ENCODE measurements at regions not wholly inside any gene's neighbourhood (a gene's known extent, or its start where the extent isn't known, plus 50 kb on each side); places are given as distances from the start of the nearest gene placed in this dataset.
A peak's percentile ranks its signal among the peaks of the same experiment; 100 is the strongest.
"Not testable (repeated sequence)": the region's sequence is repeated elsewhere in the genome, so short reads cannot be mapped to it uniquely, and the experiment has no call there.

DNA sequence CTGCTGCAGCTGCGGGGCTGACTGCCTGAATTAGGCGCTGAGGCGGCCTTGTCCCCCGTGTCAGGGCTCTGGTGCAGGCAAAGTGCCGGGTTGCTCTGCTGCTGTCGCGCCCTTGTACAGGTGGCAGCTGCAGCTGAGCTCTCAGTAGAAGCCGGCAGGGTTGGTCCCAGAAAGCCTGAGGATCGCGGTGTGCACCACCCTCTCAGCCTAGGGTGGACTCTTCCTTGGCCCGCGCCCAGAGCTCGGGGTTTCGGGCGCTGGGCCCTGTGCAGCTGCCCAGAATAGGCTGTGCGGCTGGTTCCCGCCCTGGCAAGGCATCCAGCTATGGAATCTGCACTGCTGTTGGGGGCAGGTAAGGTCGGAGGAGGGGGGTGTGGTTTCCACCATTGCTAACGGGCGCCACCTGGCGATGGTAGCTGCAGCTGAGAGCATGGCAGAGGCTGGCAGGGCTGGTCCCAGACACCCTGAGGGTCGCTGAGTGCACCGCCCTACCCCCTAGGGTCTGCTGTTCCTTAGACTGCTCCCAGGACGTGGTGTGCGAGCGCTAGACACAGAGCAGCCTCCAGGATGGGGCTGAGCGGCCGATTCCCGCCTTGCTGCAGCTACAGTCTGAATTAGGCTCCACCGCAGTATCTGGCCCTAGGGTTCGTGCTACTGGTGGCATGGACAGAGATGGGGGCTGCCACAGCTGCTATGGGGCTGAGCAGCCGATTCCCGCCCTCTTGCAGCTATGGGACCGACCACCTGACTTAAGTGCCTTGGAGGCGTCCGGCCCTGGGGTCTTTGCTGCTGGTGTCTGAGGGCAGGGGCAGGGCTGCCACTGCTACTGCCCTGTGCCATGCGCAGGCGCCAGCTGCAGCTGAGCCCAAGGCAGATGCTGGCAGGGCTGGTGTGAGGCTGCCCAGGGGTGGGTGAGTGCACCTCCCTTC lies 145.0 kb downstream of the CCDC74A start:
- TF ChIP-seq, protein P1, sequence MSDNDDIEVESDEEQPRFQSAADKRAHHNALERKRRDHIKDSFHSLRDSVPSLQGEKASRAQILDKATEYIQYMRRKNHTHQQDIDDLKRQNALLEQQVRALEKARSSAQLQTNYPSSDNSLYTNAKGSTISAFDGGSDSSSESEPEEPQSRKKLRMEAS (IDR thresholded peaks at IDR 0.05): not testable (repeated sequence)
- TF ChIP-seq, protein P2, sequence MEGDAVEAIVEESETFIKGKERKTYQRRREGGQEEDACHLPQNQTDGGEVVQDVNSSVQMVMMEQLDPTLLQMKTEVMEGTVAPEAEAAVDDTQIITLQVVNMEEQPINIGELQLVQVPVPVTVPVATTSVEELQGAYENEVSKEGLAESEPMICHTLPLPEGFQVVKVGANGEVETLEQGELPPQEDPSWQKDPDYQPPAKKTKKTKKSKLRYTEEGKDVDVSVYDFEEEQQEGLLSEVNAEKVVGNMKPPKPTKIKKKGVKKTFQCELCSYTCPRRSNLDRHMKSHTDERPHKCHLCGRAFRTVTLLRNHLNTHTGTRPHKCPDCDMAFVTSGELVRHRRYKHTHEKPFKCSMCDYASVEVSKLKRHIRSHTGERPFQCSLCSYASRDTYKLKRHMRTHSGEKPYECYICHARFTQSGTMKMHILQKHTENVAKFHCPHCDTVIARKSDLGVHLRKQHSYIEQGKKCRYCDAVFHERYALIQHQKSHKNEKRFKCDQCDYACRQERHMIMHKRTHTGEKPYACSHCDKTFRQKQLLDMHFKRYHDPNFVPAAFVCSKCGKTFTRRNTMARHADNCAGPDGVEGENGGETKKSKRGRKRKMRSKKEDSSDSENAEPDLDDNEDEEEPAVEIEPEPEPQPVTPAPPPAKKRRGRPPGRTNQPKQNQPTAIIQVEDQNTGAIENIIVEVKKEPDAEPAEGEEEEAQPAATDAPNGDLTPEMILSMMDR (IDR thresholded peaks at IDR 0.05; ENCODE audit: low read depth, low read length, missing input control): peak; percentile 33
- TF ChIP-seq, protein P3, sequence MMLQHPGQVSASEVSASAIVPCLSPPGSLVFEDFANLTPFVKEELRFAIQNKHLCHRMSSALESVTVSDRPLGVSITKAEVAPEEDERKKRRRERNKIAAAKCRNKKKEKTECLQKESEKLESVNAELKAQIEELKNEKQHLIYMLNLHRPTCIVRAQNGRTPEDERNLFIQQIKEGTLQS (IDR thresholded peaks at IDR 0.05): not testable (repeated sequence)
- TF ChIP-seq RAD21 (IDR thresholded peaks at IDR 0.05): peak; percentile 43 to 67
- TF ChIP-seq, protein P4, sequence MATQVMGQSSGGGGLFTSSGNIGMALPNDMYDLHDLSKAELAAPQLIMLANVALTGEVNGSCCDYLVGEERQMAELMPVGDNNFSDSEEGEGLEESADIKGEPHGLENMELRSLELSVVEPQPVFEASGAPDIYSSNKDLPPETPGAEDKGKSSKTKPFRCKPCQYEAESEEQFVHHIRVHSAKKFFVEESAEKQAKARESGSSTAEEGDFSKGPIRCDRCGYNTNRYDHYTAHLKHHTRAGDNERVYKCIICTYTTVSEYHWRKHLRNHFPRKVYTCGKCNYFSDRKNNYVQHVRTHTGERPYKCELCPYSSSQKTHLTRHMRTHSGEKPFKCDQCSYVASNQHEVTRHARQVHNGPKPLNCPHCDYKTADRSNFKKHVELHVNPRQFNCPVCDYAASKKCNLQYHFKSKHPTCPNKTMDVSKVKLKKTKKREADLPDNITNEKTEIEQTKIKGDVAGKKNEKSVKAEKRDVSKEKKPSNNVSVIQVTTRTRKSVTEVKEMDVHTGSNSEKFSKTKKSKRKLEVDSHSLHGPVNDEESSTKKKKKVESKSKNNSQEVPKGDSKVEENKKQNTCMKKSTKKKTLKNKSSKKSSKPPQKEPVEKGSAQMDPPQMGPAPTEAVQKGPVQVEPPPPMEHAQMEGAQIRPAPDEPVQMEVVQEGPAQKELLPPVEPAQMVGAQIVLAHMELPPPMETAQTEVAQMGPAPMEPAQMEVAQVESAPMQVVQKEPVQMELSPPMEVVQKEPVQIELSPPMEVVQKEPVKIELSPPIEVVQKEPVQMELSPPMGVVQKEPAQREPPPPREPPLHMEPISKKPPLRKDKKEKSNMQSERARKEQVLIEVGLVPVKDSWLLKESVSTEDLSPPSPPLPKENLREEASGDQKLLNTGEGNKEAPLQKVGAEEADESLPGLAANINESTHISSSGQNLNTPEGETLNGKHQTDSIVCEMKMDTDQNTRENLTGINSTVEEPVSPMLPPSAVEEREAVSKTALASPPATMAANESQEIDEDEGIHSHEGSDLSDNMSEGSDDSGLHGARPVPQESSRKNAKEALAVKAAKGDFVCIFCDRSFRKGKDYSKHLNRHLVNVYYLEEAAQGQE (IDR thresholded peaks at IDR 0.05): not testable (repeated sequence)

Measured in liver (tissue), 3 donors.